ENCODE measurements at regions not wholly inside any gene's neighbourhood (a gene's known extent, or its start where the extent isn't known, plus 50 kb on each side); places are given as distances from the start of the nearest gene placed in this dataset.

DNA sequence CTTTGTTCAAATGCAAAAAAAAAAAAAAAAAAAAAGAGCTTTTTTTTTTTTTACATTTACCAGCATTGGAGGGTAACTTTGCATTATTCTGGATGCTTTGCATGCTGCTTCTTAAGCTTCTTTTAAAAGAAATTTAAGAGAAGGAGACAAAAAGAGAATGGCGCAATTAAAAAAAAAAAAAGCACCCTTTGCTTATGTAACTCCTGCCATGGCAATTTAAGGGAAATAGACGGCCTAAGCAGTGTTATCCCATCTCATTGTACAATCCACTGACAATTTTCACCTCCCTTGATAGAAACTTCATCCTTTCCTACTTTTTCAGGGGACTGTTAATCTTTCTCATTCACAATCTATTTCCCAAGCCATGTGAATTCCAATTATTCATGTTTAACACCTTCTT lies 129.8 kb downstream of the KCTD12 start:
- TF ChIP-seq CTCF (IDR thresholded peaks at IDR 0.05) (no peak), NFIC (IDR thresholded peaks at IDR 0.05; ENCODE audit: borderline replicate concordance) (no peak), SIN3A (IDR thresholded peaks at IDR 0.05; ENCODE audit: borderline replicate concordance, low read depth, low read length) (no peak), PBX3 (IDR thresholded peaks at IDR 0.05) (no peak), IRF3 (IDR thresholded peaks at IDR 0.05; ENCODE audit: low read depth, low read length) (no peak), TAF1 (IDR thresholded peaks at IDR 0.05; ENCODE audit: borderline replicate concordance, low read depth, low read length) (no peak), ELF1 (IDR thresholded peaks at IDR 0.05) (no peak)
